Natural killer cell (primary cell): ENCODE measurements at regions not wholly inside any gene's neighbourhood (a gene's known extent, or its start where the extent isn't known, plus 50 kb on each side); places are given as distances from the start of the nearest gene placed in this dataset.

ENCODE experiments used
- ATAC-seq, 3 donors: fragments of 150-1000 bp in 2 of 3; fragments of 200-7000 bp in 1 of 3; cut with Tn5 transposase; 1 replicate in 1 of 3; 2 replicates in 2 of 3; pipeline ENCODE4 v1.10.0; 2021; ENCODE audit warnings: mild to moderate bottlenecking in 2 of 3, moderate library complexity in 2 of 3
- DNase-seq, 2 donors: peaks; one replicate each; pipeline versions ENCODE4 v3.0.0 to v3.0.0-alpha.2; 2013 to 2021; ENCODE audit warnings: mixed read lengths in 1 of 2
- H3K27ac ChIP-seq: one replicate; pipeline ENCODE4 v1.5.1; 2013; ENCODE audit warnings: mild to moderate bottlenecking, low read length
- H3K27me3 ChIP-seq: one replicate; pipeline ENCODE4 v1.6.1; 2013; ENCODE audit warnings: low read length; ENCODE audit not compliant: control insufficient read depth, insufficient read depth
- H3K36me3 ChIP-seq: one replicate; pipeline ENCODE4 v1.6.1; 2013; ENCODE audit warnings: low read length; ENCODE audit not compliant: control insufficient read depth, insufficient read depth
- H3K4me1 ChIP-seq: one replicate; pipeline ENCODE4 v1.6.1; 2013; ENCODE audit warnings: low read length; ENCODE audit not compliant: control insufficient read depth, insufficient read depth
- H3K4me3 ChIP-seq: one replicate; pipeline ENCODE4 v1.5.1; 2013; ENCODE audit warnings: low read length
- H3K9me3 ChIP-seq: one replicate; pipeline ENCODE4 v1.6.1; 2013; ENCODE audit warnings: low read length; ENCODE audit not compliant: control insufficient read depth, insufficient read depth
- H3K27ac Mint-ChIP-seq, 2 donors: one replicate each; pipeline ENCODE4 v1.8.0; 2022; ENCODE audit warnings: mild to moderate bottlenecking in 2 of 2, mixed read lengths in 2 of 2, moderate library complexity in 1 of 2
- H3K27me3 Mint-ChIP-seq, 2 donors: one replicate each; pipeline ENCODE4 v1.8.0; 2022; ENCODE audit warnings: low read depth in 2 of 2, mixed read lengths in 2 of 2
- H3K36me3 Mint-ChIP-seq: one replicate; pipeline ENCODE4 v1.8.0; 2022; ENCODE audit warnings: mixed read lengths
- H3K4me1 Mint-ChIP-seq, 2 donors: one replicate each; pipeline ENCODE4 v1.8.0; 2022; ENCODE audit warnings: mixed read lengths in 2 of 2
- H3K4me3 Mint-ChIP-seq: one replicate; pipeline ENCODE4 v1.8.0; 2022; ENCODE audit warnings: mild to moderate bottlenecking, moderate library complexity, mixed read lengths
- H3K9me3 Mint-ChIP-seq, 2 donors: one replicate each; pipeline ENCODE4 v1.8.0; 2022; ENCODE audit warnings: mixed read lengths in 2 of 2
- WGBS: methylation state at CpG from one replicate; pipeline ENCODE4 v1.1.7; 2013; ENCODE audit warnings: missing lambda C conversion rate; ENCODE audit not compliant: insufficient coverage; 5-methylcytosine and 5-hydroxymethylcytosine counted together
- intact Hi-C: fragments of 100-400 bp; cut with micrococcal nuclease; formaldehyde crosslinking; loops from one replicate; pipeline ENCODE4 v1.14.2; 2022
- TF ChIP-seq, protein P1 (sequence below): fragments of 200-600 bp; IDR thresholded peaks from one replicate; pipeline ENCODE4 v1.8.0; 2022; ENCODE audit warnings: antibody characterized with exemption

DNA sequence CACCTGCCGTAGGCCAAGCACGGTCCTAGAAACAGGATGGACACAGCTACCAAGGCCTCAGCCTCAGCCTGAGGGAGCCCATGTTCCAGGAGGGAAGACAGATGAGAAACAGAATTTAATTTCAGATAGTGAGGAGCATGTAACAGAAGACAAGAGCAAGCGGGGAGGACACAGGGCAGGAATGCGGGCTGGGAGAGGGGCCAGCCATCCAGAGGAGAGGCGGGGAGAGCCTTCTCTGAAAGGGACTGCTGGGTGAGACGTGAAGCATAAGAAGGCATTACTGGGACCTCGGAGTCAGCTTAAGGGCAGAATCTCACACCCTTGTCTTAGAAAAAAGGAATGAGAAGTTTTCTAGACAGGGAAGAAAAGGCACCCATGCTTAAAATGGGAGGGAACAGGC is 271.7 kb upstream of the NSMCE3 start:
- Mint-ChIP-seq H3K27ac (no peak overlapping the region), H3K9me3 (peaks cover 0 to 2% of the 10 kb centered on the region in 2 donors), H3K36me3 (peaks cover 5% of the 10 kb centered on the region), H3K4me1 (no peaks in the 10 kb centered on the region), H3K4me3 (no peak overlapping the region), H3K27me3 (peaks cover 12 to 19% of the 10 kb centered on the region in 2 donors)
- 90% methylated on average over 7 of the region's 7 CpGs for WGBS
- TF ChIP-seq, protein P1, sequence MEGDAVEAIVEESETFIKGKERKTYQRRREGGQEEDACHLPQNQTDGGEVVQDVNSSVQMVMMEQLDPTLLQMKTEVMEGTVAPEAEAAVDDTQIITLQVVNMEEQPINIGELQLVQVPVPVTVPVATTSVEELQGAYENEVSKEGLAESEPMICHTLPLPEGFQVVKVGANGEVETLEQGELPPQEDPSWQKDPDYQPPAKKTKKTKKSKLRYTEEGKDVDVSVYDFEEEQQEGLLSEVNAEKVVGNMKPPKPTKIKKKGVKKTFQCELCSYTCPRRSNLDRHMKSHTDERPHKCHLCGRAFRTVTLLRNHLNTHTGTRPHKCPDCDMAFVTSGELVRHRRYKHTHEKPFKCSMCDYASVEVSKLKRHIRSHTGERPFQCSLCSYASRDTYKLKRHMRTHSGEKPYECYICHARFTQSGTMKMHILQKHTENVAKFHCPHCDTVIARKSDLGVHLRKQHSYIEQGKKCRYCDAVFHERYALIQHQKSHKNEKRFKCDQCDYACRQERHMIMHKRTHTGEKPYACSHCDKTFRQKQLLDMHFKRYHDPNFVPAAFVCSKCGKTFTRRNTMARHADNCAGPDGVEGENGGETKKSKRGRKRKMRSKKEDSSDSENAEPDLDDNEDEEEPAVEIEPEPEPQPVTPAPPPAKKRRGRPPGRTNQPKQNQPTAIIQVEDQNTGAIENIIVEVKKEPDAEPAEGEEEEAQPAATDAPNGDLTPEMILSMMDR = no peak
- DNase-seq = no peak
- Histone ChIP-seq H3K27me3 (no peaks in the 10 kb centered on the region), H3K4me3 (no peak overlapping the region), H3K27ac (no peak overlapping the region), H3K9me3 (no peaks in the 10 kb centered on the region), H3K4me1 (no peaks in the 10 kb centered on the region), H3K36me3 (no peaks in the 10 kb centered on the region)
- ATAC-seq = no peak
- intact Hi-C loops = no loop called here

DNA sequence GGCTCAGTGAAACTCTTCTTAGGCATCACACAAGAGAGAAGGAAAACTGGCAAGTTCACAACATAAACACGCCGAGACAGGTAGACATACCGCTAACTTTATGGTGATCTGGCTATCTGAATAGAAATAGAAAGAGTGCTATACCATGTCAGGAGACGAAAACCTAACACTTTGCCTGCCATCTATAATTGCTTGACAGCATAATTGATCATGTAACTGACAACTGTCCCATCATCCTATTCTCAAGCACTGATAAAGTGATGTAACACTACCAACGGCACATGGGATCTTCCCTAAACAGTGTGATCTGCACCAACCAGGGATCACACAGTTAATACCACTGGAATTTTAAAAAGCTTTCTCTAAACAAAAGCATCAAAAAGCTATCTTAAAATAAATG is 270.9 kb upstream of the NSMCE3 start:
- Mint-ChIP-seq H3K4me3 (no peak overlapping the region), H3K9me3 (peaks cover 0 to 2% of the 10 kb centered on the region in 2 donors), H3K27me3 (peaks cover 12 to 14% of the 10 kb centered on the region in 2 donors), H3K36me3 (no peaks in the 10 kb centered on the region), H3K27ac (no peak overlapping the region), H3K4me1 (no peaks in the 10 kb centered on the region)
- no peaks in the 10 kb centered on the region for H3K27me3 ChIP-seq
- TF ChIP-seq, protein P1 = no peak
- no peak overlapping the region for H3K4me3 ChIP-seq
- no peak overlapping the region for H3K27ac ChIP-seq
- no peaks in the 10 kb centered on the region for H3K36me3 ChIP-seq
- WGBS = 89% methylated on average over 5 of the region's 5 CpGs
- intact Hi-C loops = no loop called here
- H3K4me1 ChIP-seq = no peaks in the 10 kb centered on the region
- DNase-seq (no peak), ATAC-seq (no peak)
- no peaks in the 10 kb centered on the region for H3K9me3 ChIP-seq

DNA sequence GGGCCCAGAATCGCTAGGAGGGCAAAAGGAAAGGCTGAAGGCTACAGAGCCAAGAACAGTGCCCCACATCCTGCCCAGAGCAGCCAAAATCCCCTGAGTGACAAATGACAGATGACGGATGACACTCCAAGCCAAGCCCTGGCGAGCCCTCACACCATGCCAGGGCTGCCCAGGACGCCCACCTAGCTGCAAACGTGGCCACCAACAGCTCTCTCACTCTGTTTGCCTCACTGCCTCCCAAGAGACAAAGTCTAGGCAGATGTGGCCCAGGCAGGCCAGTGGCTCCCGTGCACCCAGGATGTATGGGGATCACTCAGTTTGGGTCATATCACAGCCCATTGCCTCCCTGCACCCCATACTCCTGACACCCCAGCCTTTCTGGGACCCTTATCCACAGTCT is 270.1 kb upstream of the NSMCE3 start:
- Mint-ChIP-seq H3K27ac (no peak overlapping the region), H3K4me3 (no peak overlapping the region), H3K27me3 (peaks cover 12 to 14% of the 10 kb centered on the region in 2 donors), H3K9me3 (peaks cover 0 to 2% of the 10 kb centered on the region in 2 donors), H3K36me3 (no peaks in the 10 kb centered on the region), H3K4me1 (no peaks in the 10 kb centered on the region)
- WGBS = 75% methylated on average over 6 of the region's 6 CpGs
- TF ChIP-seq, protein P1 = no peak
- H3K9me3 ChIP-seq = no peaks in the 10 kb centered on the region
- no peaks in the 10 kb centered on the region for H3K36me3 ChIP-seq
- H3K27ac ChIP-seq = no peak overlapping the region
- no peaks in the 10 kb centered on the region for H3K27me3 ChIP-seq
- no peak for ATAC-seq
- no peaks in the 10 kb centered on the region for H3K4me1 ChIP-seq
- intact Hi-C loops = no loop called here
- H3K4me3 ChIP-seq = no peak overlapping the region
- no peak for DNase-seq

DNA sequence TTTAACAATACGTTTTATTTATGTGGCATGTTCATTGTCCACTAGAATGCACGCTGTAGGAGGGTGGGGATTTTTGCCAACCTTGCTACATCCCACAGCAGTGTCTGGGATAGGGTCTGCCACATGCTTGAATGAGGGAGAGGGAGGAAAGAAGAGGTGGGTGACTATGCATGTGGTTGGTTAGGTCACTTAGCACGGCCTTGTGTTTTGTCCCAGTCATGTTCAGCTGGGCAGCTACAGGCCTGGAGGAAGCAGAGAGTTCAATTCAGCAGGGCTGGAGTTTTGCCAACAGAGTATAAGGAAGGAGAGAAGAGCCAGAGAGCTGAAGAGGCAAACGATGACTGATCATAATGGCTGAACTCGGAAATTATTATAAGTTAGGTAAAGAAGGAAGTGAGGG is 268.4 kb upstream of the NSMCE3 start:
- Mint-ChIP-seq H3K27ac (no peak overlapping the region), H3K4me3 (no peak overlapping the region)

More for the DNA sequence above, 268.4 kb upstream of the NSMCE3 start:
- no peaks in the 10 kb centered on the region for H3K4me1 ChIP-seq
- Mint-ChIP-seq H3K36me3 (no peaks in the 10 kb centered on the region), H3K4me1 (no peaks in the 10 kb centered on the region), H3K27me3 (peaks cover 12% of the 10 kb centered on the region in 2 donors), H3K9me3 (peaks cover 0 to 2% of the 10 kb centered on the region in 2 donors)
- no peak overlapping the region for H3K27ac ChIP-seq
- TF ChIP-seq, protein P1 = no peak
- intact Hi-C loops = no loop called here
- no peaks in the 10 kb centered on the region for H3K36me3 ChIP-seq
- 57% methylated on average over 5 of the region's 5 CpGs for WGBS
- H3K9me3 ChIP-seq = no peaks in the 10 kb centered on the region
- no peaks in the 10 kb centered on the region for H3K27me3 ChIP-seq
- no peak for ATAC-seq
- no peak overlapping the region for H3K4me3 ChIP-seq
- no peak for DNase-seq
